HEK293T (cell line): ENCODE measurements at regions not wholly inside any gene's neighbourhood (a gene's known extent, or its start where the extent isn't known, plus 50 kb on each side); places are given as distances from the start of the nearest gene placed in this dataset.

Experiments
- CTCF ChIA-PET: fragments of 350-600 bp; formaldehyde crosslinking; extraction: SDS; loops from one replicate; lab custom pipeline; 2021; ENCODE audit warnings: antibody characterized with exemption, inconsistent platforms; lab: Yijun Ruan, JAX
- POLR2A ChIA-PET: fragments of 350-600 bp; formaldehyde crosslinking; extraction: SDS; loops from one replicate; lab custom pipeline; 2020; ENCODE audit warnings: antibody characterized with exemption, inconsistent platforms; lab: Yijun Ruan, JAX
- DNase-seq: peaks from one replicate; pipeline ENCODE4 v3.0.0; 2012; ENCODE audit warnings: mixed read lengths; ENCODE audit errors: extremely low spot score
- ARNT ChIP-seq: fragments of 450-650 bp; IDR thresholded peaks from 2 replicates; pipeline ENCODE4 v1.6.1; 2017; ENCODE audit warnings: mild to moderate bottlenecking
- BHLHE40 ChIP-seq: fragments of 450-650 bp; IDR thresholded peaks from 2 replicates; pipeline ENCODE4 v1.6.1; 2016; ENCODE audit warnings: mild to moderate bottlenecking, moderate library complexity, borderline replicate concordance
- CTBP1 ChIP-seq: fragments of 450-650 bp; IDR thresholded peaks from 2 replicates; pipeline ENCODE4 v1.6.1; 2016; ENCODE audit warnings: borderline replicate concordance
- ELF4 ChIP-seq: fragments of 450-650 bp; IDR thresholded peaks from 2 replicates; pipeline ENCODE4 v1.6.1; 2017; ENCODE audit warnings: antibody characterized with exemption
- FOXA1 ChIP-seq: fragments of 450-650 bp; IDR thresholded peaks from 2 replicates; pipeline ENCODE4 v1.6.1; 2016; ENCODE audit warnings: mild to moderate bottlenecking
- FOXK2 ChIP-seq: fragments of 450-650 bp; IDR thresholded peaks from 2 replicates; pipeline ENCODE4 v1.6.1; 2016; ENCODE audit warnings: mild to moderate bottlenecking
- FOXM1 ChIP-seq: fragments of 450-650 bp; IDR thresholded peaks from 2 replicates; pipeline ENCODE4 v1.6.1; 2017; ENCODE audit warnings: mild to moderate bottlenecking, borderline replicate concordance
- HDGF ChIP-seq: fragments of 450-650 bp; IDR thresholded peaks from 2 replicates; pipeline ENCODE4 v1.6.1; 2017; ENCODE audit warnings: antibody characterized with exemption, borderline replicate concordance
- L3MBTL2 ChIP-seq: fragments of 450-650 bp; conservative IDR thresholded peaks from 2 replicates; pipeline ENCODE4 v1.6.1; 2016; ENCODE audit warnings: mild to moderate bottlenecking
- LEF1 ChIP-seq: fragments of 450-650 bp; IDR thresholded peaks from 2 replicates; pipeline ENCODE4 v1.6.1; 2017; ENCODE audit warnings: mild to moderate bottlenecking, borderline replicate concordance
- NFRKB ChIP-seq: fragments of 450-650 bp; IDR thresholded peaks from 2 replicates; pipeline ENCODE4 v1.6.1; 2016; ENCODE audit warnings: mild to moderate bottlenecking, moderate library complexity
- SP1 ChIP-seq: fragments of 450-650 bp; IDR thresholded peaks from 2 replicates; pipeline ENCODE4 v1.6.1; 2017
- SUZ12 ChIP-seq: fragments of 450-650 bp; IDR thresholded peaks from 2 replicates; pipeline ENCODE4 v1.6.1; 2016; ENCODE audit warnings: mild to moderate bottlenecking
- TARDBP ChIP-seq: fragments of 450-650 bp; IDR thresholded peaks from 2 replicates; pipeline ENCODE4 v1.6.1; 2016
- ZNF384 ChIP-seq: fragments of 450-650 bp; IDR thresholded peaks from 2 replicates; pipeline ENCODE4 v1.6.1; 2016
- TF ChIP-seq, protein P1 (sequence below): fragments of 450-650 bp; IDR thresholded peaks from 2 replicates; pipeline ENCODE4 v1.6.1; 2016

GRCh38 chr12:93299262-93299846 lies 78.4 kb upstream of the NUDT4 start:
- POLR2A ChIA-PET, result no interaction called here
- TF ChIP-seq L3MBTL2 (no peak), ZNF384 (no peak), SP1 (no peak), SUZ12 (no peak), BHLHE40 (no peak), LEF1 (no peak)
- CTCF ChIA-PET, result no interaction called here
- no peak for DNase-seq

GRCh38 chr12:93300611-93301021 lies 77.1 kb upstream of the NUDT4 start:
- DNase-seq, result no peak
- ChIA-PET CTCF (no interaction called here), POLR2A (no interaction called here)
- TF ChIP-seq BHLHE40 (no peak), ZNF384 (no peak), L3MBTL2 (no peak), SP1 (no peak), NFRKB (no peak)

GRCh38 chr12:93302331-93303229 lies 75.1 kb upstream of the NUDT4 start:
- CTCF ChIA-PET, result interaction anchor here (0.7 kb wide), 1 partner anchor 1102 kb away, joined by 6 read pairs; no protein-coding TSS in a partner anchor
- POLR2A ChIA-PET, result no interaction called here
- no peak for DNase-seq
- TF ChIP-seq CTBP1 (no peak), L3MBTL2 (no peak), FOXK2 (no peak)

- TF ChIP-seq CTBP1 (no peak), ELF4 (no peak), FOXM1 (no peak), BHLHE40 (no peak), HDGF (no peak), SUZ12 (no peak), L3MBTL2 (no peak), LEF1 (no peak), FOXK2 (no peak), TARDBP (no peak), ZNF384 (no peak), FOXA1 (no peak), NFRKB (no peak), SP1 (no peak), ARNT (no peak)
- TF ChIP-seq, protein P1, sequence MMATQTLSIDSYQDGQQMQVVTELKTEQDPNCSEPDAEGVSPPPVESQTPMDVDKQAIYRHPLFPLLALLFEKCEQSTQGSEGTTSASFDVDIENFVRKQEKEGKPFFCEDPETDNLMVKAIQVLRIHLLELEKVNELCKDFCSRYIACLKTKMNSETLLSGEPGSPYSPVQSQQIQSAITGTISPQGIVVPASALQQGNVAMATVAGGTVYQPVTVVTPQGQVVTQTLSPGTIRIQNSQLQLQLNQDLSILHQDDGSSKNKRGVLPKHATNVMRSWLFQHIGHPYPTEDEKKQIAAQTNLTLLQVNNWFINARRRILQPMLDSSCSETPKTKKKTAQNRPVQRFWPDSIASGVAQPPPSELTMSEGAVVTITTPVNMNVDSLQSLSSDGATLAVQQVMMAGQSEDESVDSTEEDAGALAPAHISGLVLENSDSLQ, result no peak
- POLR2A ChIA-PET, result no interaction called here
- DNase-seq, result no peak
- CTCF ChIA-PET, result no interaction called here
Measured at GRCh38 chr12:93306636-93307035, 71.1 kb upstream of the NUDT4 start.

GRCh38 chr12:93308281-93308680 lies 69.4 kb upstream of the NUDT4 start:
- TF ChIP-seq CTBP1 (no peak), BHLHE40 (no peak), ELF4 (no peak)
- POLR2A ChIA-PET, result no interaction called here
- CTCF ChIA-PET, result interaction anchor here (0.9 kb wide), 1 partner anchor 10 kb away, joined by 3 read pairs; no protein-coding TSS in a partner anchor
- DNase-seq, result no peak

DNA sequence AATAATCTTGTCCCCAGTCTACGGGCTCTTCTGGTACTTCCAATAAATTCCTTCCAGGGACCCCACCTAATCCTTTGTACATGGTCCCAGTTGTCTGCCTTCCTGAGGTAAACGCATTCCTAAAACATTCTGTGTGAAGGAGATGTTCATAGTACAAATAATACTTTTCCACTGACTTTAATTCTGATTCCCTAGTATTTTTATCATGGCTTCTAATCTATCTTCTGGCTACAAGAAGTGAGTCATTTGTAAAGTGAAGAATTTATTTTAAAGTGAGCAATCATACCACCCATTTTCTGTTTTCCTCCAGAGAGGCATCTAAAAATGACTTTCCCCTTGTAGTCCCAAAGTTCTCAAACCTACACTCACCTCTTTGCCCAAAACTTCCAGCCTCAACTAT lies 65.9 kb upstream of the NUDT4 start:
- no peak for DNase-seq
- ChIA-PET CTCF (no interaction called here), POLR2A (no interaction called here)
- TF ChIP-seq CTBP1, result no peak
- no peak for TF ChIP-seq TARDBP
- TF ChIP-seq HDGF, result no peak
- TF ChIP-seq BHLHE40, result no peak
- no peak for TF ChIP-seq LEF1
- no peak for TF ChIP-seq NFRKB
- no peak for TF ChIP-seq FOXM1
- no peak for TF ChIP-seq L3MBTL2
- no peak for TF ChIP-seq FOXA1
- TF ChIP-seq, protein P1, result no peak
- no peak for TF ChIP-seq SUZ12
- TF ChIP-seq ELF4, result no peak
- TF ChIP-seq ARNT, result no peak

DNA sequence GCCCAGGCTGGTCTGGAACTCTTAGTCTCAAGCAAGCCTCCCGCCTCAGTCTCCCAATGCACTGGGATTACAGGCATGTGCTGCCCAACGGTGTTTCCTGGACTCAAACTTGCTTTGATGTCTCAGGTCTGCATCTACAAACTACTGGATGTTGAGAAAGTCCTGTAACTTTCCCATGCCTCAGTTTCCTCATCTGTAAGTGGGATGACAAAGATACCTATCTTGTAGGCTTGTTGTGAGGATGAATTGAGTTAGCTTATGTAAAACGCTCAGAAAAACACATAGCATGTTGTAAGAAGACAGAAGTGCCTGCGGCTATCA lies 63.6 kb upstream of the NUDT4 start:
- CTCF ChIA-PET, result no interaction called here
- TF ChIP-seq SUZ12 (no peak), HDGF (no peak), CTBP1 (no peak), FOXK2 (no peak), FOXA1 (no peak), ELF4 (no peak), NFRKB (no peak), SP1 (no peak), FOXM1 (no peak), ZNF384 (no peak)
- TF ChIP-seq, protein P1, result no peak

More for the DNA sequence above, 63.6 kb upstream of the NUDT4 start:
- POLR2A ChIA-PET, result no interaction called here
- DNase-seq, result no peak
